A172 (cell line): ENCODE measurements at regions not wholly inside any gene's neighbourhood (a gene's known extent, or its start where the extent isn't known, plus 50 kb on each side); places are given as distances from the start of the nearest gene placed in this dataset.
"Not testable (repeated sequence)": the region's sequence is repeated elsewhere in the genome, so short reads cannot be mapped to it uniquely, and the experiment has no call there.

Source experiments
- DNase-seq: peaks from one replicate; pipeline ENCODE4 v3.0.0-alpha.2; 2015; ENCODE audit warnings: low spot score

- no peak for DNase-seq
These were observed 66.4 kb upstream of the SFSWAP start for GRCh38 chr12:131644481-131644880.

GRCh38 chr12:131644917-131645316, 66.0 kb upstream of the SFSWAP start:
- DNase-seq, result not testable (repeated sequence)

GRCh38 chr12:131645557-131645956, 65.3 kb upstream of the SFSWAP start:
- not testable (repeated sequence) for DNase-seq

- not testable (repeated sequence) for DNase-seq
These were observed 64.4 kb upstream of the SFSWAP start for GRCh38 chr12:131646444-131646843.

- DNase-seq, result no peak
These were observed 63.2 kb upstream of the SFSWAP start for GRCh38 chr12:131647667-131648066.

GRCh38 chr12:131655469-131656174, 55.3 kb upstream of the SFSWAP start:
- DNase-seq, result not testable (repeated sequence)

GRCh38 chr12:131656796-131657195, 54.1 kb upstream of the SFSWAP start:
- not testable (repeated sequence) for DNase-seq

- DNase-seq, result not testable (repeated sequence)
These were observed 52.3 kb upstream of the SFSWAP start for GRCh38 chr12:131658605-131659004.

- not testable (repeated sequence) for DNase-seq
These were observed 51.4 kb upstream of the SFSWAP start for GRCh38 chr12:131659484-131659883.

- DNase-seq, result not testable (repeated sequence)
These were observed 50.9 kb upstream of the SFSWAP start for GRCh38 chr12:131659976-131660375.

- DNase-seq, result not testable (repeated sequence)
These were observed 50.5 kb upstream of the SFSWAP start for GRCh38 chr12:131660401-131660800.
